WTC11 (cell line): ENCODE measurements at regions not wholly inside any gene's neighbourhood (a gene's known extent, or its start where the extent isn't known, plus 50 kb on each side); places are given as distances from the start of the nearest gene placed in this dataset.

Experiments
- ATAC-seq: fragments of 200-7000 bp; cut with Tn5 transposase; 2 replicates; pipeline ENCODE4 v1.10.0; 2021; ENCODE audit warnings: mild to moderate bottlenecking, moderate library complexity
- CTCF ChIA-PET: fragments of 300-600 bp; sonication (Branson Sonifier 250); formaldehyde crosslinking; loops from one replicate; lab custom pipeline; 2021; ENCODE audit warnings: antibody characterized with exemption; lab: Charles Lee
- POLR2A ChIA-PET: fragments of 350-600 bp; sonication (Branson Sonifier 250); formaldehyde crosslinking; loops from one replicate; lab custom pipeline; 2021; ENCODE audit warnings: antibody characterized with exemption; lab: Charles Lee
- DNase-seq: peaks from one replicate; pipeline ENCODE4 v3.0.0; 2021; ENCODE audit warnings: low spot score
- H3K27ac Mint-ChIP-seq: 2 replicates; pipeline ENCODE4 v1.8.0; 2021; ENCODE audit warnings: mixed read lengths
- H3K27me3 Mint-ChIP-seq: 2 replicates; pipeline ENCODE4 v1.8.0; 2021; ENCODE audit warnings: low read depth, mild to moderate bottlenecking, moderate library complexity, mixed read lengths
- H3K36me3 Mint-ChIP-seq: 2 replicates; pipeline ENCODE4 v1.8.0; 2021; ENCODE audit warnings: mixed read lengths
- H3K4me1 Mint-ChIP-seq: 2 replicates; pipeline ENCODE4 v1.8.0; 2022; ENCODE audit warnings: mixed read lengths
- H3K4me3 Mint-ChIP-seq: 2 replicates; pipeline ENCODE4 v1.8.0; 2021; ENCODE audit warnings: mild to moderate bottlenecking, moderate library complexity, mixed read lengths
- H3K9me3 Mint-ChIP-seq: 2 replicates; pipeline ENCODE4 v1.8.0; 2021; ENCODE audit warnings: mixed read lengths
- ATF1 ChIP-seq: sonication (generic); formaldehyde crosslinking; IDR thresholded peaks from 2 replicates; pipeline ENCODE4 v1.8.1; 2023; ENCODE audit warnings: mild to moderate bottlenecking, moderate library complexity, missing genetic modification reagents
- E2F5 ChIP-seq: sonication (generic); formaldehyde crosslinking; IDR thresholded peaks from 2 replicates; pipeline ENCODE4 v1.8.1; 2022; ENCODE audit warnings: mild to moderate bottlenecking, moderate library complexity, missing genetic modification reagents
- ELF4 ChIP-seq: sonication (generic); formaldehyde crosslinking; IDR thresholded peaks from 2 replicates; pipeline ENCODE4 v1.8.1; 2022; ENCODE audit warnings: low read depth, mild to moderate bottlenecking, moderate library complexity, missing genetic modification reagents
- EMX1 ChIP-seq: fragments of 250-450 bp; sonication (Bioruptor Pico); IDR thresholded peaks from 2 replicates; pipeline ENCODE4 v1.8.0; 2021; ENCODE audit warnings: mild to moderate bottlenecking
- ERG ChIP-seq: fragments of 250-450 bp; sonication (Bioruptor Pico); IDR thresholded peaks from 2 replicates; pipeline ENCODE4 v1.8.0; 2021; ENCODE audit warnings: mild to moderate bottlenecking
- GRHL2 ChIP-seq: fragments of 250-450 bp; sonication (Bioruptor Pico); IDR thresholded peaks from 2 replicates; pipeline ENCODE4 v1.8.0; 2022; ENCODE audit warnings: mild to moderate bottlenecking, moderate library complexity; ENCODE audit not compliant: insufficient replicate concordance, severe bottlenecking
- JAZF1 ChIP-seq: fragments of 250-450 bp; sonication (Bioruptor Pico); IDR thresholded peaks from 2 replicates; pipeline ENCODE4 v1.9.0; 2021; ENCODE audit warnings: moderate library complexity, mild to moderate bottlenecking, inconsistent platforms
- NR1H2 ChIP-seq: sonication (generic); formaldehyde crosslinking; IDR thresholded peaks from 2 replicates; pipeline ENCODE4 v1.9.0; 2021; ENCODE audit warnings: mild to moderate bottlenecking, moderate library complexity, missing genetic modification reagents
- NR3C1 ChIP-seq: sonication (generic); formaldehyde crosslinking; conservative IDR thresholded peaks from 2 replicates; pipeline ENCODE4 v1.8.1; 2023; ENCODE audit warnings: low read depth, mild to moderate bottlenecking, missing genetic modification reagents
- RORB ChIP-seq: fragments of 250-450 bp; sonication (Bioruptor Pico); IDR thresholded peaks from 2 replicates; pipeline ENCODE4 v1.9.0; 2021; ENCODE audit warnings: mild to moderate bottlenecking
- TCF7 ChIP-seq: sonication (generic); formaldehyde crosslinking; IDR thresholded peaks from 2 replicates; pipeline ENCODE4 v1.8.0; 2022; ENCODE audit warnings: mild to moderate bottlenecking, low read depth, missing genetic modification reagents, moderate library complexity
- ZNF232 ChIP-seq: sonication (generic); formaldehyde crosslinking; IDR thresholded peaks from 2 replicates; pipeline ENCODE4 v1.8.0; 2022; ENCODE audit warnings: mild to moderate bottlenecking, missing genetic modification reagents
- ZNF425 ChIP-seq: fragments of 250-450 bp; sonication (Bioruptor Pico); conservative IDR thresholded peaks from 2 replicates; pipeline ENCODE4 v1.9.0; 2021; ENCODE audit warnings: mild to moderate bottlenecking
- ZNF671 ChIP-seq: fragments of 250-450 bp; sonication (Bioruptor Pico); IDR thresholded peaks from 2 replicates; pipeline ENCODE4 v1.8.0; 2021; ENCODE audit warnings: mild to moderate bottlenecking
- ZSCAN18 ChIP-seq: fragments of 250-450 bp; sonication (Bioruptor Pico); IDR thresholded peaks from 2 replicates; pipeline ENCODE4 v2.1.2; 2022; ENCODE audit warnings: mild to moderate bottlenecking, moderate library complexity
- TF ChIP-seq, protein P1 (sequence below): sonication (generic); formaldehyde crosslinking; IDR thresholded peaks from 2 replicates; pipeline ENCODE4 v1.8.0; 2023; ENCODE audit warnings: missing genetic modification reagents, mild to moderate bottlenecking, borderline replicate concordance
- TF ChIP-seq, protein P2 (sequence below): fragments of 200-600 bp; IDR thresholded peaks from 2 replicates; pipeline ENCODE4 v1.8.0; 2022; ENCODE audit warnings: antibody characterized with exemption

GRCh38 chr11:101718402-101718801, 134.6 kb upstream of the TRPC6 start:
- Mint-ChIP-seq H3K4me1 (no peaks in the 10 kb centered on the region), H3K36me3 (no peaks in the 10 kb centered on the region), H3K9me3 (peaks cover 4% of the 10 kb centered on the region; the same call in 1 of the 2 replicates), H3K27ac (no peak overlapping the region), H3K4me3 (no peak overlapping the region), H3K27me3 (no peaks in the 10 kb centered on the region)
- TF ChIP-seq NR1H2 (no peak), ERG (CRISPR knock-in tag) (no peak), TCF7 (CRISPR knock-in tag) (no peak), ZNF232 (CRISPR knock-in tag) (no peak), E2F5 (no peak), JAZF1 (CRISPR knock-in tag) (no peak), EMX1 (CRISPR knock-in tag) (no peak), RORB (CRISPR knock-in tag) (no peak)
- TF ChIP-seq, protein P1, sequence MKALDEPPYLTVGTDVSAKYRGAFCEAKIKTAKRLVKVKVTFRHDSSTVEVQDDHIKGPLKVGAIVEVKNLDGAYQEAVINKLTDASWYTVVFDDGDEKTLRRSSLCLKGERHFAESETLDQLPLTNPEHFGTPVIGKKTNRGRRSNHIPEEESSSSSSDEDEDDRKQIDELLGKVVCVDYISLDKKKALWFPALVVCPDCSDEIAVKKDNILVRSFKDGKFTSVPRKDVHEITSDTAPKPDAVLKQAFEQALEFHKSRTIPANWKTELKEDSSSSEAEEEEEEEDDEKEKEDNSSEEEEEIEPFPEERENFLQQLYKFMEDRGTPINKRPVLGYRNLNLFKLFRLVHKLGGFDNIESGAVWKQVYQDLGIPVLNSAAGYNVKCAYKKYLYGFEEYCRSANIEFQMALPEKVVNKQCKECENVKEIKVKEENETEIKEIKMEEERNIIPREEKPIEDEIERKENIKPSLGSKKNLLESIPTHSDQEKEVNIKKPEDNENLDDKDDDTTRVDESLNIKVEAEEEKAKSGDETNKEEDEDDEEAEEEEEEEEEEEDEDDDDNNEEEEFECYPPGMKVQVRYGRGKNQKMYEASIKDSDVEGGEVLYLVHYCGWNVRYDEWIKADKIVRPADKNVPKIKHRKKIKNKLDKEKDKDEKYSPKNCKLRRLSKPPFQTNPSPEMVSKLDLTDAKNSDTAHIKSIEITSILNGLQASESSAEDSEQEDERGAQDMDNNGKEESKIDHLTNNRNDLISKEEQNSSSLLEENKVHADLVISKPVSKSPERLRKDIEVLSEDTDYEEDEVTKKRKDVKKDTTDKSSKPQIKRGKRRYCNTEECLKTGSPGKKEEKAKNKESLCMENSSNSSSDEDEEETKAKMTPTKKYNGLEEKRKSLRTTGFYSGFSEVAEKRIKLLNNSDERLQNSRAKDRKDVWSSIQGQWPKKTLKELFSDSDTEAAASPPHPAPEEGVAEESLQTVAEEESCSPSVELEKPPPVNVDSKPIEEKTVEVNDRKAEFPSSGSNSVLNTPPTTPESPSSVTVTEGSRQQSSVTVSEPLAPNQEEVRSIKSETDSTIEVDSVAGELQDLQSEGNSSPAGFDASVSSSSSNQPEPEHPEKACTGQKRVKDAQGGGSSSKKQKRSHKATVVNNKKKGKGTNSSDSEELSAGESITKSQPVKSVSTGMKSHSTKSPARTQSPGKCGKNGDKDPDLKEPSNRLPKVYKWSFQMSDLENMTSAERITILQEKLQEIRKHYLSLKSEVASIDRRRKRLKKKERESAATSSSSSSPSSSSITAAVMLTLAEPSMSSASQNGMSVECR (CRISPR knock-in tag), result no peak
- ATAC-seq (no peak), DNase-seq (no peak)
- ChIA-PET CTCF (no interaction called here), POLR2A (no interaction called here)

DNA sequence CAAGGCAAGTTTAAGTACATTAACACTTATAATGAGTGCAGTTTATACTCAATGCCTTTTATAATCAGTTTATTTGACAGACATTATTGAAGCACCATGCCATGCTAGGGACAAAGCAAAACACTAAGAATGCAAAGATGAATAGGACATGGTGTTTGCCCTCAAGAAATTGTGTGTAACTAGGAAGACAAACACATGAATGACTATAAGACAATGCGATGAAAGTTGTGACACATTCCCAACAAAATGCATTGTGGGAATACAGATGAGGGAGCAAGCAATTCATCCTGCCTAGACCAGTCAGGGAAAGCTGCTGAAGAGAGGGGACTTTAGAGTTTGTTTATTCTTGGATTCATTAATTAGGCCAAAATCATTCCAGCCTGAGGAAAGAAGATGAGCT, 133.8 kb upstream of the TRPC6 start:
- H3K27me3 Mint-ChIP-seq, result no peaks in the 10 kb centered on the region
- no peaks in the 10 kb centered on the region for H3K36me3 Mint-ChIP-seq
- POLR2A ChIA-PET, result no interaction called here
- H3K4me1 Mint-ChIP-seq, result no peaks in the 10 kb centered on the region
- ATAC-seq, result no peak
- TF ChIP-seq ZSCAN18 (CRISPR knock-in tag), result no peak
- TF ChIP-seq, protein P2, sequence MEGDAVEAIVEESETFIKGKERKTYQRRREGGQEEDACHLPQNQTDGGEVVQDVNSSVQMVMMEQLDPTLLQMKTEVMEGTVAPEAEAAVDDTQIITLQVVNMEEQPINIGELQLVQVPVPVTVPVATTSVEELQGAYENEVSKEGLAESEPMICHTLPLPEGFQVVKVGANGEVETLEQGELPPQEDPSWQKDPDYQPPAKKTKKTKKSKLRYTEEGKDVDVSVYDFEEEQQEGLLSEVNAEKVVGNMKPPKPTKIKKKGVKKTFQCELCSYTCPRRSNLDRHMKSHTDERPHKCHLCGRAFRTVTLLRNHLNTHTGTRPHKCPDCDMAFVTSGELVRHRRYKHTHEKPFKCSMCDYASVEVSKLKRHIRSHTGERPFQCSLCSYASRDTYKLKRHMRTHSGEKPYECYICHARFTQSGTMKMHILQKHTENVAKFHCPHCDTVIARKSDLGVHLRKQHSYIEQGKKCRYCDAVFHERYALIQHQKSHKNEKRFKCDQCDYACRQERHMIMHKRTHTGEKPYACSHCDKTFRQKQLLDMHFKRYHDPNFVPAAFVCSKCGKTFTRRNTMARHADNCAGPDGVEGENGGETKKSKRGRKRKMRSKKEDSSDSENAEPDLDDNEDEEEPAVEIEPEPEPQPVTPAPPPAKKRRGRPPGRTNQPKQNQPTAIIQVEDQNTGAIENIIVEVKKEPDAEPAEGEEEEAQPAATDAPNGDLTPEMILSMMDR, result no peak
- no peak for TF ChIP-seq NR3C1 (CRISPR knock-in tag)
- no peak for TF ChIP-seq ZNF671 (CRISPR knock-in tag)
- TF ChIP-seq ELF4, result no peak
- TF ChIP-seq ATF1 (CRISPR knock-in tag), result no peak
- no peak for TF ChIP-seq JAZF1 (CRISPR knock-in tag)
- no peak for TF ChIP-seq TCF7 (CRISPR knock-in tag)
- no peak for TF ChIP-seq ZNF425
- no peak for TF ChIP-seq GRHL2
- TF ChIP-seq, all 79 proteins: peak for 0
- Mint-ChIP-seq H3K9me3 (peaks cover 11% of the 10 kb centered on the region; the same call in 1 of the 2 replicates), H3K4me3 (no peak overlapping the region), H3K27ac (no peak overlapping the region)
- CTCF ChIA-PET, result no interaction called here
- no peak for DNase-seq
